ENCODE measurements at regions not wholly inside any gene's neighbourhood (a gene's known extent, or its start where the extent isn't known, plus 50 kb on each side); places are given as distances from the start of the nearest gene placed in this dataset.

DNA sequence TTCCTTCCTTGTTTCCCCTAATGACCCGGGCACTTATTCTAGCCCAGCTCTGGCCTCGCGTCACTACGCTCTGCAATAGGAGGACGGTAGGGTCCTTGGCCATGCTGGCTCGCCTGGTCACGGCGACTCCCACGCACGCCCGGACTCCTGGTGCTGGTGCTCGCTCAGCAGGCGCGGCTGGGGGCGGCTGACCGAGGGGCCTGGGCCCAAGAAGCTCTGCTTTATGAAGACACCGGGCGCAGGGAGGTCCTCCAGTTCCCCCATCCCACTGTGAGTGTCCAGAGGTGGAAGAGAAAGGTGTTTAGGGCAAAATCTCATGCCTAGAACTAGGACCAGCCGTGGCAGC is 54.2 kb upstream of the ZNF32 start:
- no peak overlapping the region for H3K4me3 Mint-ChIP-seq (ENCODE audit: low read depth)
- H3K36me3 Mint-ChIP-seq (ENCODE audit: insufficient read depth), result no peaks in the 10 kb centered on the region
- TF ChIP-seq, protein P1, sequence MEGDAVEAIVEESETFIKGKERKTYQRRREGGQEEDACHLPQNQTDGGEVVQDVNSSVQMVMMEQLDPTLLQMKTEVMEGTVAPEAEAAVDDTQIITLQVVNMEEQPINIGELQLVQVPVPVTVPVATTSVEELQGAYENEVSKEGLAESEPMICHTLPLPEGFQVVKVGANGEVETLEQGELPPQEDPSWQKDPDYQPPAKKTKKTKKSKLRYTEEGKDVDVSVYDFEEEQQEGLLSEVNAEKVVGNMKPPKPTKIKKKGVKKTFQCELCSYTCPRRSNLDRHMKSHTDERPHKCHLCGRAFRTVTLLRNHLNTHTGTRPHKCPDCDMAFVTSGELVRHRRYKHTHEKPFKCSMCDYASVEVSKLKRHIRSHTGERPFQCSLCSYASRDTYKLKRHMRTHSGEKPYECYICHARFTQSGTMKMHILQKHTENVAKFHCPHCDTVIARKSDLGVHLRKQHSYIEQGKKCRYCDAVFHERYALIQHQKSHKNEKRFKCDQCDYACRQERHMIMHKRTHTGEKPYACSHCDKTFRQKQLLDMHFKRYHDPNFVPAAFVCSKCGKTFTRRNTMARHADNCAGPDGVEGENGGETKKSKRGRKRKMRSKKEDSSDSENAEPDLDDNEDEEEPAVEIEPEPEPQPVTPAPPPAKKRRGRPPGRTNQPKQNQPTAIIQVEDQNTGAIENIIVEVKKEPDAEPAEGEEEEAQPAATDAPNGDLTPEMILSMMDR (IDR thresholded peaks at IDR 0.05; ENCODE audit: unreplicated experiment), result no peak
- H3K9me3 Mint-ChIP-seq (ENCODE audit: low read depth), result peaks cover 3% of the 10 kb centered on the region
- H3K27ac Mint-ChIP-seq, result no peak overlapping the region
- peaks cover 13% of the 10 kb centered on the region for H3K27me3 Mint-ChIP-seq
- no peak for DNase-seq (ENCODE audit: low spot score, unreplicated experiment)
- peaks cover 5% of the 10 kb centered on the region for H3K4me1 Mint-ChIP-seq (ENCODE audit: low read depth)

DNA sequence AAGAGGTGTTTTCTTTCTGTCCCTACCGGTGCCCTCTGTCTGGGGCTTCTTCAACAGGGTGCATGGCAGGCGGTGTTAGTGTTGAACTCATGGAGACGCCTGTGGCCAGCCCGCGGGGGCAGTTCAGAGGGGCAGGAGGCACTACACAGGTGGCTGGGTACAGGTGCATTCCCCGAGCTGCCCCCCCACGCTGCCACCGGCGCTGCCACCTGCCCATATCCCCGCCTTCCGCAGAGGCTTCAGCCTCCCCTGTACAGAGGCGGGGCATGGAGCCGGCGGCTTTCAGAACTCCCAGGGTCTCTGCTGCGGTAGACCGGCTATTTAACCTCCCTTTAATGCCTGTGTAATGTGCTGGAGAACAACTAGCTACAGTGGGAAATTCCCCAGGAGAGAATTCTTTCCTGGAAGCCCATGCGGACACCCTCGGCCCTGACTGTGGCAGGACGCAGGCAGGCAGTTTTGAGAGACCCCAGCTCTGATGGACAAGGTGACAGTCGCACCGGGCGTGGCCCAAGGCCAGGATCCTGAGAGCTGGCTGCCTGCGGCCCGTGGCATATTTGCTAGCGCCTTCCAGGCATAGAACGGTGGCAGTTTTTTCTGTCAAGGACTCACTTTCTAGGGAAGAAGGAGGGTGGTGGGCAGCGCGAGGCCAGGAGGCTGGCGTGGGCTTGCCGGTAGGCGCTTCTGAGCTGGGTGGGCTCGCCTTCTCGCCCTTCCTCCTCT is 53.7 kb upstream of the ZNF32 start:
- TF ChIP-seq, protein P1 (IDR thresholded peaks at IDR 0.05; ENCODE audit: unreplicated experiment), result no peak
- Mint-ChIP-seq H3K27ac (no peak overlapping the region), H3K4me1 (ENCODE audit: low read depth) (no peaks in the 10 kb centered on the region), H3K27me3 (peaks cover 13% of the 10 kb centered on the region), H3K9me3 (ENCODE audit: low read depth) (peaks cover 1% of the 10 kb centered on the region), H3K36me3 (ENCODE audit: insufficient read depth) (no peaks in the 10 kb centered on the region), H3K4me3 (ENCODE audit: low read depth) (no peak overlapping the region)
- no peak for DNase-seq (ENCODE audit: low spot score, unreplicated experiment)

DNA sequence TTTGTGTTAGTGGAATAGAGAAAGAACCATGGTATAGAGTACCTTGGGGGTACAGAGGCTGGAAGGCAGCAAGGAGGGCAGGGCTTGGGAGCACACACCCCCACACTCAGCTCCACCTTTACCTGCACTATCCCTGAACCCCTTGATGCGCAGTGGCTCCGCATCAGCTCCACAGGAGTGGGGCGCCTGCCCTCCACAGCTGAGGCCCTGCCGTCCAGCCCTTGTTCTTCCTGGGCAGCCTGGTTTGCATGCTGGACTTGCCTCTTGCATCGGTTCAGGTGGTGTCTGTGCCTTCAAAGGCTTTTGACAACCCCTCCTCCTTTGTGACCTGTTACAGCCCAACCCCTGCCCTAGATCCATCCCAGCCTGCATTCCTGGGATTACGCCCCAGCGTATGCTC is 52.6 kb upstream of the ZNF32 start:
- Mint-ChIP-seq H3K27ac (no peak overlapping the region), H3K4me1 (ENCODE audit: low read depth) (no peaks in the 10 kb centered on the region), H3K4me3 (ENCODE audit: low read depth) (no peak overlapping the region), H3K27me3 (peaks cover 13% of the 10 kb centered on the region), H3K9me3 (ENCODE audit: low read depth) (no peaks in the 10 kb centered on the region), H3K36me3 (ENCODE audit: insufficient read depth) (no peaks in the 10 kb centered on the region)
- no peak for DNase-seq (ENCODE audit: low spot score, unreplicated experiment)
- TF ChIP-seq, protein P1 (IDR thresholded peaks at IDR 0.05; ENCODE audit: unreplicated experiment), result no peak

DNA sequence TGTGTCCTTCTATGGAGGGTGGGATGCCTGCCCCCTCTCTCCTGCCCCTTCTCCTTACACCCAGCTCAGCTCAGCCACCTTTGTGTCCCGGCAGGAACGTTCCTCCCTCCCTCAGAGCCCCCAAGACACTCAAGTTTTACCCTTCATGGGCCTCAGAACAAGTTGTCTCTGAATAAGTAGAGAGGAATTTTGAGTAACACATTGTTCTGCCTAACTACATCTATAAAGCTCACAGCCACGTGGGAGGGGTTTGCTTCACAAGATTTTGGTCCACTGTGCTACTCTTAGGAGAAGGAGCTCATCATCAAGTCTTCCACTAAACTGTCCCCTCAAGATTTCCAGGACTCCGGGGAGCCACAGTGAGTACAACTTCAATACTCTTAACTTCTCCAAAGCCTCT is 51.6 kb upstream of the ZNF32 start:
- DNase-seq (ENCODE audit: low spot score, unreplicated experiment), result no peak
- H3K4me3 Mint-ChIP-seq (ENCODE audit: low read depth), result no peak overlapping the region
- H3K9me3 Mint-ChIP-seq (ENCODE audit: low read depth), result no peaks in the 10 kb centered on the region
- no peak overlapping the region for H3K27ac Mint-ChIP-seq
- no peaks in the 10 kb centered on the region for H3K36me3 Mint-ChIP-seq (ENCODE audit: insufficient read depth)
- peaks cover 11% of the 10 kb centered on the region for H3K27me3 Mint-ChIP-seq
- TF ChIP-seq, protein P1 (IDR thresholded peaks at IDR 0.05; ENCODE audit: unreplicated experiment), result no peak
- H3K4me1 Mint-ChIP-seq (ENCODE audit: low read depth), result no peaks in the 10 kb centered on the region

DNA sequence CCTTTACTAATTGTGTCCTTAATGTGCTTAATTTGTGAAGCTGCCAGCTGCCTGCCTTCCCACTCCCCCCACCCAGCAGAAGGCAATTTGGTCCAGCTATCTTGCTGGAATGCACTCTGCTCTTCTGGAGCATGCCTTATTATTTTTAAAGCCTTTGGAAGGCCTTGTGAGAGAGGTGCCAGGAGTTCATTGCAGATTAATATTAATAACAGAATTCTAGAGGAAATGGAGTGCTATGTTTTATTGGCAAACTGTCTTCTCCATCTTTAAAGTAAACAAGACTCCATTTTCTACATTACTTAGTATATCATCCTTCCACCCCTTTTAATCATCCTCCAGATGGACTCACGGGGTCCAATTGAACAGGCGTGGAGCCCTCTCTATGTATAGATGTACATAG is 50.8 kb upstream of the ZNF32 start:
- H3K27ac Mint-ChIP-seq, result no peak overlapping the region
- TF ChIP-seq, protein P1 (IDR thresholded peaks at IDR 0.05; ENCODE audit: unreplicated experiment), result no peak
- H3K36me3 Mint-ChIP-seq (ENCODE audit: insufficient read depth), result no peaks in the 10 kb centered on the region
- no peak overlapping the region for H3K4me3 Mint-ChIP-seq (ENCODE audit: low read depth)
- DNase-seq (ENCODE audit: low spot score, unreplicated experiment), result no peak
- H3K9me3 Mint-ChIP-seq (ENCODE audit: low read depth), result no peaks in the 10 kb centered on the region
- H3K27me3 Mint-ChIP-seq, result peaks cover 13% of the 10 kb centered on the region
- H3K4me1 Mint-ChIP-seq (ENCODE audit: low read depth), result no peaks in the 10 kb centered on the region
